GM18505 (cell line): ENCODE measurements at regions not wholly inside any gene's neighbourhood (a gene's known extent, or its start where the extent isn't known, plus 50 kb on each side); places are given as distances from the start of the nearest gene placed in this dataset.

Experiments used
- ATAC-seq: cut with Tn5 transposase; IDR thresholded peaks from one replicate; pipeline ENCODE4 v1.9.1; 2021; ENCODE audit not compliant: unreplicated experiment
- POLR2A ChIP-seq: IDR thresholded peaks from 4 replicates; pipeline ENCODE4 v1.6.1; 2011; ENCODE audit warnings: borderline replicate concordance; ENCODE audit not compliant: insufficient read depth, insufficient read length; ENCODE audit errors: extremely low read depth

GRCh38 chr11:25755918-25756584 is 575.9 kb upstream of the ANO3 start:
- ATAC-seq: no peak
- TF ChIP-seq POLR2A: no peak

- no peak for ATAC-seq
- TF ChIP-seq POLR2A: no peak
Measured at GRCh38 chr11:25758145-25758661, 573.7 kb upstream of the ANO3 start.

GRCh38 chr11:25766332-25767015 is 565.5 kb upstream of the ANO3 start:
- no peak for TF ChIP-seq POLR2A
- no peak for ATAC-seq

- ATAC-seq: no peak
- no peak for TF ChIP-seq POLR2A
Measured at GRCh38 chr11:25769287-25769686, 562.6 kb upstream of the ANO3 start.

GRCh38 chr11:25771605-25772004 is 560.3 kb upstream of the ANO3 start:
- no peak for ATAC-seq
- TF ChIP-seq POLR2A: no peak

GRCh38 chr11:25775603-25776002 is 556.3 kb upstream of the ANO3 start:
- no peak for TF ChIP-seq POLR2A

GRCh38 chr11:25776238-25776637 is 555.7 kb upstream of the ANO3 start:
- TF ChIP-seq POLR2A: no peak
- no peak for ATAC-seq

More at GRCh38 chr11:25775603-25776002, 556.3 kb upstream of the ANO3 start:
- no peak for ATAC-seq

- TF ChIP-seq POLR2A: no peak
Measured at GRCh38 chr11:25777343-25777742, 554.6 kb upstream of the ANO3 start.

GRCh38 chr11:25779033-25779432 is 552.9 kb upstream of the ANO3 start:
- no peak for ATAC-seq
- TF ChIP-seq POLR2A: no peak

More at GRCh38 chr11:25777343-25777742, 554.6 kb upstream of the ANO3 start:
- no peak for ATAC-seq

- no peak for TF ChIP-seq POLR2A
- no peak for ATAC-seq
Measured at GRCh38 chr11:25787416-25787815, 544.5 kb upstream of the ANO3 start.

- no peak for ATAC-seq
Measured at GRCh38 chr11:25790396-25790795, 541.5 kb upstream of the ANO3 start.

GRCh38 chr11:25793637-25794036 is 538.3 kb upstream of the ANO3 start:
- ATAC-seq: no peak
- no peak for TF ChIP-seq POLR2A

More at GRCh38 chr11:25790396-25790795, 541.5 kb upstream of the ANO3 start:
- TF ChIP-seq POLR2A: no peak

- no peak for TF ChIP-seq POLR2A
- ATAC-seq: no peak
Measured at GRCh38 chr11:25794804-25795203, 537.1 kb upstream of the ANO3 start.

- no peak for TF ChIP-seq POLR2A
- no peak for ATAC-seq
Measured at GRCh38 chr11:25816411-25816810, 515.5 kb upstream of the ANO3 start.
